ENCODE measurements at regions not wholly inside any gene's neighbourhood (a gene's known extent, or its start where the extent isn't known, plus 50 kb on each side); places are given as distances from the start of the nearest gene placed in this dataset. TPM values are rescaled to one million over a fixed set of nuclear protein-coding genes. Genes with fewer than 3 reads are reported as not detected.

GRCh38 chr12:38258411-38258810 lies 58.2 kb upstream of the ALG10B start:
- H3K9ac ChIP-seq (ENCODE audit: low read depth, low read length) = no peak overlapping the region
- H3K4me2 ChIP-seq (ENCODE audit: low read length) = no peak overlapping the region
- H3K9me3 ChIP-seq (replicated peaks; ENCODE audit: low read length) = peaks cover 5% of the 10 kb centered on the region
- H3K36me3 ChIP-seq (ENCODE audit: insufficient read depth, low read length) = no peaks in the 10 kb centered on the region
- H3K27me3 ChIP-seq (ENCODE audit: control insufficient read depth, insufficient read depth, low read length) = no peaks in the 10 kb centered on the region
- H3K4me1 ChIP-seq (ENCODE audit: control insufficient read depth, insufficient read depth, low read length) = no peaks in the 10 kb centered on the region
- H3K4me3 ChIP-seq (ENCODE audit: low read length) = no peak overlapping the region

Small RNAs in the stretch of these regions (small RNA-seq; reads per million reads assigned to genes)
- gene RF01518 (not detected), gene RNA5SP358 (0.28 reads per million), gene RNA5SP359 (4.1 reads per million, percentile 83 among the genes with 10 or more reads in this experiment)
